ENCODE measurements at regions not wholly inside any gene's neighbourhood (a gene's known extent, or its start where the extent isn't known, plus 50 kb on each side); places are given as distances from the start of the nearest gene placed in this dataset.
"Not testable (repeated sequence)": the region's sequence is repeated elsewhere in the genome, so short reads cannot be mapped to it uniquely, and the experiment has no call there.

DNA sequence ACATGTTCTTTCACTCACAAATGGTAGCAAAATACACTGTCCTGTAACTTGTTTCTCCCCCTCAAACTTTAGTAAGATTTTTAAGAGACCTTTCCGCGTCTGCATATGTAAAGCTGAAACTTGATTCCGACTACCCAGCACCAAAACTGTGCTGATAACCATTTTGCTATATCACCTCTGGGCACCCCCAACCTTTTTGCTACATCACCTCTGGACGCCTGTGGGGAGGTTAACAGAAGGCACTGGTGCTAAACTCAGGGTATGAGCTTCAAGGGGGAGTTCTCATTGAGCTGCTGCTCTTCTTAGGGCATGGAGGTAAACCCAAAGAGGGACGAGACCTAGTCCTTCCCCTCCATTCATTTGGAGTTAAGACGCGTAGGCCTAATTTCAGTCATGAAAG lies 67.6 kb upstream of the NFE2L3 start:
- H2AFZ ChIP-seq = no peak overlapping the region
- TF ChIP-seq, protein P1, sequence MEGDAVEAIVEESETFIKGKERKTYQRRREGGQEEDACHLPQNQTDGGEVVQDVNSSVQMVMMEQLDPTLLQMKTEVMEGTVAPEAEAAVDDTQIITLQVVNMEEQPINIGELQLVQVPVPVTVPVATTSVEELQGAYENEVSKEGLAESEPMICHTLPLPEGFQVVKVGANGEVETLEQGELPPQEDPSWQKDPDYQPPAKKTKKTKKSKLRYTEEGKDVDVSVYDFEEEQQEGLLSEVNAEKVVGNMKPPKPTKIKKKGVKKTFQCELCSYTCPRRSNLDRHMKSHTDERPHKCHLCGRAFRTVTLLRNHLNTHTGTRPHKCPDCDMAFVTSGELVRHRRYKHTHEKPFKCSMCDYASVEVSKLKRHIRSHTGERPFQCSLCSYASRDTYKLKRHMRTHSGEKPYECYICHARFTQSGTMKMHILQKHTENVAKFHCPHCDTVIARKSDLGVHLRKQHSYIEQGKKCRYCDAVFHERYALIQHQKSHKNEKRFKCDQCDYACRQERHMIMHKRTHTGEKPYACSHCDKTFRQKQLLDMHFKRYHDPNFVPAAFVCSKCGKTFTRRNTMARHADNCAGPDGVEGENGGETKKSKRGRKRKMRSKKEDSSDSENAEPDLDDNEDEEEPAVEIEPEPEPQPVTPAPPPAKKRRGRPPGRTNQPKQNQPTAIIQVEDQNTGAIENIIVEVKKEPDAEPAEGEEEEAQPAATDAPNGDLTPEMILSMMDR (IDR thresholded peaks at IDR 0.05) = no peak

DNA sequence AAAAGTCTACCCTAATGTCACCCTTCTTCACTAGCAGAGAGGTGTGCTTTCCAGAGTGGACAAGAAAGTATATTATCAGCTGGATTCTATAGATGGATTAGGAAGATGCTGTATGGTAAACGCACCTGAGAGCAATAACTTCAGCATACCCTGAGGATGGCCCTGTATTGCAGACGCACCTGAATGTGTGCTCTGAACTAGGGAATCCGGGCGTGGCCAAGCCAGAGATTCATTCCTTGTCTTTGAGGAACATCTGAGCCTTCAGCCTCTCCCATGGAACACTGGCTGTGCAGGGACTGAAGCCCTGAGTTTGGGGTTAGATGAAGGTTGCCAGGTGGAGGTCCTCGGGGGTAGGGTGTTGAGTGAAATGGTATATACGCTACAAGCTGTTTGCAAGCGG lies 66.2 kb upstream of the NFE2L3 start:
- Histone ChIP-seq H3K4me1 (no peaks in the 10 kb centered on the region), H3K4me3 (ENCODE audit: low read depth, low read length) (no peak overlapping the region), H3K36me3 (ENCODE audit: control insufficient read depth, insufficient read depth, low read length) (no peaks in the 10 kb centered on the region), H3K27me3 (ENCODE audit: control insufficient read depth, insufficient read depth, low read length) (no peaks in the 10 kb centered on the region), H3K9me3 (ENCODE audit: control insufficient read depth, low read length) (no peaks in the 10 kb centered on the region), H3K9ac (no peak overlapping the region), H2AFZ (no peak overlapping the region), H3K27ac (no peak overlapping the region), H3K4me2 (ENCODE audit: low read length) (no peak overlapping the region), H3K79me2 (no peaks in the 10 kb centered on the region)
- TF ChIP-seq, protein P1 (IDR thresholded peaks at IDR 0.05) = no peak

More for the DNA sequence above, 67.6 kb upstream of the NFE2L3 start:
- Histone ChIP-seq H3K4me2 (ENCODE audit: low read length) (no peak overlapping the region), H3K27ac (no peak overlapping the region), H3K27me3 (ENCODE audit: control insufficient read depth, insufficient read depth, low read length) (no peaks in the 10 kb centered on the region), H3K79me2 (no peaks in the 10 kb centered on the region), H3K9me3 (ENCODE audit: control insufficient read depth, low read length) (no peaks in the 10 kb centered on the region), H3K4me1 (no peaks in the 10 kb centered on the region), H3K9ac (no peak overlapping the region), H3K36me3 (ENCODE audit: control insufficient read depth, insufficient read depth, low read length) (no peaks in the 10 kb centered on the region), H3K4me3 (ENCODE audit: low read depth, low read length) (no peak overlapping the region)

DNA sequence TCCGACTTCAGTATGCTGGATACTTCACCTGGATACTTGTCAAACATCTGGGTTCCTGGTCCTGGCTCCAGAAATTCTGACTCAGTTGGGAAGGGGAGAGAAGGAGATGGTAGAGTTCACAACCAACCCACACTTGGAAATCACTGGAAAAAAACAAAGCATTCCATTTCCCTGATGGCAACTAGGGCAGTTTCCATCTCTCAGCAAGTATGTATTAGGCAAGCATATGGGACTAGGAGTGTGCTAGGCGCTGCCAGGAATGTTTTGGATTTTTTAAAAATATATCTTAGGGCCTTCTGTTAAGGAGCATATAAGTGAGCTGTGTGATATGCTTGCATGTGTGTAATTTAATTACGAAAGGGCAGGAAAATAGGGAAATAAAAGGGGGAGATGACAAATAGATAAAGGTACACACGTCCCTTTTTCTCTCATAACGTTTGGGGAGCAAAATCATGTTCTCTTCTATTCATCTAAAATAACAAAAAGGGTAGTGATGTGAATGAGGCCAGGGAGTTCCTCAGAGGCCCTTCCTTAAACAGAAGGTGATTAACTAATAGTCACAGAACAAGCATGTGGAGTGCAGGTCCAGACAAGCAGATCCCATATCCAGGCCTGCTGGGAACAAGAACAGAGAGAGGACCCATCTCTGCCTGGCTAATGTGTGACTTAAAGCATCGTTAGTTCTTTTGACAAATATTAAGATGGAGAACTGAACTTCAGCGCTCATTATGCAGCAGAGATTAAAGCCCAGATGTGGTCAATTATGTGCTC lies 64.5 kb upstream of the NFE2L3 start:
- H2AFZ ChIP-seq = no peak overlapping the region
- no peak overlapping the region for H3K9ac ChIP-seq
- TF ChIP-seq, protein P1 (IDR thresholded peaks at IDR 0.05) = no peak
- H3K4me3 ChIP-seq (ENCODE audit: low read depth, low read length) = no peak overlapping the region
- no peaks in the 10 kb centered on the region for H3K79me2 ChIP-seq
- no peaks in the 10 kb centered on the region for H3K27me3 ChIP-seq (ENCODE audit: control insufficient read depth, insufficient read depth, low read length)
- no peak overlapping the region for H3K27ac ChIP-seq
- H3K9me3 ChIP-seq (ENCODE audit: control insufficient read depth, low read length) = no peaks in the 10 kb centered on the region
- H3K4me1 ChIP-seq = no peaks in the 10 kb centered on the region
- H3K4me2 ChIP-seq (ENCODE audit: low read length) = no peak overlapping the region
- no peaks in the 10 kb centered on the region for H3K36me3 ChIP-seq (ENCODE audit: control insufficient read depth, insufficient read depth, low read length)

DNA sequence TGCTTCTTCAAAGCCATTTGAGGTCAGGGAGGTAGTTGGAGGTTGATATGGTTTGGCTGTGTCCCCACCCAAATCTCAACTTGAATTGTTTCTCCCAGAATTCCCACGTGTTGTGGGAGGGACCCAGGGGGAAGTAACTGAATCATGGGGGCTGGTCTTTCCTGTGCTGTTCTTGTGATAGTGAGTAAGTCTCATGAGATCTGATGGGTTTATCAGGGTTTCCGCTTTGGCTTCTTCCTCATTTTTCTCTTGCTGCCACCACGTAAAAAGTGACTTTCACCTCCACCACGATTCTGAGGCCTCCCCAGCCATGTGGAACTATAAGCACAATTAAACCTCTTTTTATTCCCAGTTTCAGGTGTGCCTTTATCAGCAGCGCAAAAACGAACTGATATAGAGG lies 62.5 kb upstream of the NFE2L3 start:
- not testable (repeated sequence) for H3K27me3 ChIP-seq (ENCODE audit: control insufficient read depth, insufficient read depth, low read length); H3K4me1 ChIP-seq

DNA sequence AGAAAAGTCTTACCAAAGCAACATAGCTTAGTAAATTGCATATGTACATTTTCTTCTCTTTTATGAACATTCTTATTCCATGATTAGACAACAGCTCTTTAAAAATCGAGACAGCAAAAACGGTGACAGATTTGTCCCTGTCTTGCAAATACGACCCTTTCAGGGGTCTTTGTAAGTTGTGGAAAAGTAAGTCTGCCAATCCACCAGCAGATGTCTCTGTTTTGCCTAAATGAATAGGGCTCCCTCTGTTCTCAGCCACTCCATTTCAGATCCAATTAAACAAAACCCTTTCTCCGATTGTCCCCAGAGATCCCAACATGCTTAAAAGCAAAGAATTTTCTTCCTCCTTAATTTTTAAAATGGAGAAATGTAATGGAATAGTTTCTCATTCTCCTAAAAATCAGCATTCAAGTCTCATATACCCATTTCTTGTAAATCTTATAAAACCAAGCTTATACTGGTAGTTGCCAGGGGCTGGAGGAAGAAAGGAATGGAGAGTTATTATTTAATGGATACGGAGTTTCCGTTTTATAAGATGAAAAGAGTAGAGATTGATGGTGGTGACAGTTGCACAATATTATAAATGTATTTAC lies 61.0 kb upstream of the NFE2L3 start:
- no peaks in the 10 kb centered on the region for H3K9me3 ChIP-seq (ENCODE audit: control insufficient read depth, low read length)
- no peaks in the 10 kb centered on the region for H3K79me2 ChIP-seq
- no peaks in the 10 kb centered on the region for H3K36me3 ChIP-seq (ENCODE audit: control insufficient read depth, insufficient read depth, low read length)
- TF ChIP-seq, protein P1 (IDR thresholded peaks at IDR 0.05) = peak; percentile 56
- peak overlapping the region; percentile 13 for H3K4me3 ChIP-seq (ENCODE audit: low read depth, low read length)
- peak overlapping the region; percentile 6 for H3K4me2 ChIP-seq (ENCODE audit: low read length)
- H3K27ac ChIP-seq = no peak overlapping the region
- no peak overlapping the region for H3K9ac ChIP-seq
- no peaks in the 10 kb centered on the region for H3K4me1 ChIP-seq
- H3K27me3 ChIP-seq (ENCODE audit: control insufficient read depth, insufficient read depth, low read length) = no peaks in the 10 kb centered on the region
- H2AFZ ChIP-seq = peak overlapping the region; percentile 51

More for the DNA sequence above, 62.5 kb upstream of the NFE2L3 start:
- H3K9me3 ChIP-seq (ENCODE audit: control insufficient read depth, low read length); H3K27ac ChIP-seq; H3K9ac ChIP-seq; H3K4me2 ChIP-seq (ENCODE audit: low read length); H3K79me2 ChIP-seq; H2AFZ ChIP-seq; H3K36me3 ChIP-seq (ENCODE audit: control insufficient read depth, insufficient read depth, low read length); H3K4me3 ChIP-seq (ENCODE audit: low read depth, low read length): not testable (repeated sequence)
